HUES48 (cell line): ENCODE measurements at regions not wholly inside any gene's neighbourhood (a gene's known extent, or its start where the extent isn't known, plus 50 kb on each side); places are given as distances from the start of the nearest gene placed in this dataset.

Experiments used
- H3K27ac ChIP-seq: one replicate; pipeline ENCODE4 v1.7.0; 2013; ENCODE audit warnings: low read depth, low read length, inconsistent platforms
- H3K27me3 ChIP-seq: 2 replicates; pipeline ENCODE4 v1.6.1; 2013; ENCODE audit warnings: mild to moderate bottlenecking, low read length; ENCODE audit not compliant: control insufficient read depth, insufficient read depth
- H3K36me3 ChIP-seq: 2 replicates; pipeline ENCODE4 v1.6.1; 2013; ENCODE audit warnings: low read length; ENCODE audit not compliant: control insufficient read depth, insufficient read depth
- H3K4me1 ChIP-seq: 2 replicates; pipeline ENCODE4 v1.6.1; 2013; ENCODE audit warnings: mild to moderate bottlenecking, low read length; ENCODE audit not compliant: control insufficient read depth, insufficient read depth
- H3K4me3 ChIP-seq: 2 replicates; pipeline ENCODE4 v1.5.1; 2013; ENCODE audit warnings: mild to moderate bottlenecking, low read depth, low read length
- H3K9ac ChIP-seq: 2 replicates; pipeline ENCODE4 v1.6.1; 2013; ENCODE audit warnings: mild to moderate bottlenecking, low read depth, low read length, moderate library complexity
- H3K9me3 ChIP-seq: 2 replicates; pipeline ENCODE4 v1.6.1; 2013; ENCODE audit warnings: low read length; ENCODE audit not compliant: control insufficient read depth, insufficient read depth

DNA sequence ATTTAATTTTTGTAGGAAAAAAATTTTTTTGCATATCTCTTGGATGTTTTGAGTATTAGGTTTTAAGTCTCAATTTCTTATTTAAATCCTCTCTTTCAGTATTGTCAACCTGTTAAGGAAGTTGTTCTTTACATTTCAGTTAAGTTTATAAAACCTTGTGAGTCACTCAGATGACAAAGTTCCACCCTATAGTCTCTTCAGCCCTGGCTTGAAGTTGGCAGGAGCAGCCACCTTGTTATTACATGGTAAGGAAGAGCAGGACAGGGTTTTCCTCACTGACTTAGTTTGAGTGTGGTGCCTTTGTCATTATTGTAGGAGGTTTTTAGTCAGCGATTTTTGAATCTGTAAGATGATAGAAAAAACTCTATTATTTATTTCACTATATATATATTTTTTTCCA is 2143.9 kb downstream of the MRPL39 start:
- H3K4me3 ChIP-seq: no peak overlapping the region
- no peak overlapping the region for H3K27ac ChIP-seq
- H3K27me3 ChIP-seq: no peaks in the 10 kb centered on the region
- H3K4me1 ChIP-seq: peaks cover 6% of the 10 kb centered on the region; the same call in 1 of the 2 replicates
- H3K9me3 ChIP-seq: no peaks in the 10 kb centered on the region
- H3K9ac ChIP-seq: no peak overlapping the region
- H3K36me3 ChIP-seq: no peaks in the 10 kb centered on the region

DNA sequence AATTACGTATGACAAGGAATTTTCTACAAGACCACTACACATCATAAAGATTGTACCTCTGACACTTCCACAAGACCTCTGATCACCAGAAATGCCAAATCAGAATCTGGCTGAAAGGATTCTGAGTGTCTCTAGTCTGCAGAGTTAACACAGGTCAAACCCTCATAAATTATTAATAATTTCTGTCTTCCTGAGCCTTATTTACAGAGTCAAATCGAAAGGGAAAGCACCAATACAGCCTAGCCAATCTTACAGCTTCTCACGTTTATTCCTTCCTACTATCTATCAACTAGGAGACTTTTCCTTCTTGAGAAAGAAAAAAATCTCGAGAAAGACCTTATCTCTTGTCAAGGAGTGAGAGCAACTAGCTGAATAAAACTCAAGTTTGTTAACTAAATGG is 2151.6 kb downstream of the MRPL39 start:
- Histone ChIP-seq H3K9ac (no peak overlapping the region), H3K4me1 (no peaks in the 10 kb centered on the region), H3K4me3 (no peak overlapping the region), H3K27ac (no peak overlapping the region), H3K36me3 (no peaks in the 10 kb centered on the region), H3K9me3 (no peaks in the 10 kb centered on the region), H3K27me3 (no peaks in the 10 kb centered on the region)

DNA sequence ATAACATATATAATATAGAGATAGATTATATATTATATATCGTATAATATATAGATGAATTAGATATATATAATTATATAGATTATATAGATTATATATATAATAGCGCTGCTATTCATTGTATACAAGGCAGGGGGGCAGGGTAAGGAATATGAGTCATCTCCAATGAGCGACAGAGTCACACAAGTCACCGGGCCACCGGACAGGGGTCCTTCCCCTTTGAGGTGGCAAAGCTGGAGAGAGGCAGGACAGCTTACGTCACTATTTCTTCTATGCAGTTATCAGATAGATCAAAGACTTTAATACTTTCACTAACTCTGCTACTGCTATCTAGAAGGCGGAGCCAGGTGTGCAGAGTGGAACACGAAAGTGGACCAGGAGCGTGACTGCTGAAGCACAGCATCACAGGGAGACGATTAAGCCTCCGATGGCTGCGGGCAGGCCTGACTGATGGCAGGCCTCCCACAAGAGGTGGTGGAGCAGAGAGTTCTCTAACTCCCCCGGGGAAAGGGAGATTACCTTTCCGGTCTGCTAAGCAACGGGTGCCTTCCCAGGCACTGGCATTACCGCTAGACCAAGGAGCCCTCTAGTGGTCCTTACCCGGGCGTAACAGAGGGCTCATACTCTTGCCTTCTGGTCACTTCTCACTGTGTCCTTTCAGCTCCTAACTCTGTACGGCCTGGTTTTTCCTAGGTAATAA is 2154.7 kb downstream of the MRPL39 start:
- Histone ChIP-seq H3K27ac (no peak overlapping the region), H3K27me3 (no peaks in the 10 kb centered on the region), H3K9me3 (no peaks in the 10 kb centered on the region), H3K9ac (no peak overlapping the region), H3K4me3 (0 out of 2 replicates have a peak overlapping the region, but pooled peaks have one; percentile 2), H3K4me1 (no peaks in the 10 kb centered on the region), H3K36me3 (no peaks in the 10 kb centered on the region)

DNA sequence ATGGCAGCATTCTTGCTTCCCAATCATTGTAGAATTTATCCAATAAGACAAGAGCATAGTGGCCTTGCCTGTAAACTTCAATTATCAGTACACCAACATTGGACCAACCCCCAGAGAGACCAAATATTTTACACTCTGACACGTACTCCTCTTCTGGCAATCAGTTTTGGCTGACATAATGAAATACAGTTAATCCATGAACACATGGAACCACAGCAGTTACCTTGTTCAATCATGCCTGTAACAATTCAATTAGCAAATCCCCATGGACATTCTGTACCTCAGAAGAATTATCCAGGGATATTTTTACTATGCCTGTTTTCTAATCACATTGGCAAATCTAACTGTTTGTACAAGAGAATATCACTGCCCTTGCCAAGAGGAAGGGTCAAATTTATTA is 2162.0 kb downstream of the MRPL39 start:
- Histone ChIP-seq H3K36me3 (no peaks in the 10 kb centered on the region), H3K4me3 (no peak overlapping the region), H3K9ac (no peak overlapping the region), H3K4me1 (no peaks in the 10 kb centered on the region), H3K9me3 (no peaks in the 10 kb centered on the region), H3K27me3 (no peaks in the 10 kb centered on the region), H3K27ac (no peak overlapping the region)

DNA sequence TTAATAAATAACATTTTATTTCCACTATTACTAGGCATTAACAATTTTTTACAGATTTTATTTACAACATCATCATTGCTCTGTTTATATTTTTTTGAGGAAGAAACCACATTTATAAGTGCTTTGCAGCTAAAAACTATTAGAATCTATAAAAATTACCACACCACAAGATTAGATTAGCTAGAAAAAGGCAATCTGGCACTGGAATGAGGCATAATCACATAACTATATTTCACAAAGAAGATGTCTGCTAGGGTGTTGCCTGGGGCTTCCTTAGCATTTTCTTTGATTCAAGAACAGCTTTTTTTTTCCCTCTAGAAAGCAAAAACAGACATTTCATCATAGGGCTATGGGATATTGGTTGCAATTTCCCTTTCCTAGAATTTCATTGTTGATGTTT is 2169.2 kb downstream of the MRPL39 start:
- no peaks in the 10 kb centered on the region for H3K9me3 ChIP-seq
- no peaks in the 10 kb centered on the region for H3K4me1 ChIP-seq
- no peak overlapping the region for H3K4me3 ChIP-seq
- H3K27me3 ChIP-seq: no peaks in the 10 kb centered on the region
- H3K9ac ChIP-seq: no peak overlapping the region
- no peaks in the 10 kb centered on the region for H3K36me3 ChIP-seq
- no peak overlapping the region for H3K27ac ChIP-seq

DNA sequence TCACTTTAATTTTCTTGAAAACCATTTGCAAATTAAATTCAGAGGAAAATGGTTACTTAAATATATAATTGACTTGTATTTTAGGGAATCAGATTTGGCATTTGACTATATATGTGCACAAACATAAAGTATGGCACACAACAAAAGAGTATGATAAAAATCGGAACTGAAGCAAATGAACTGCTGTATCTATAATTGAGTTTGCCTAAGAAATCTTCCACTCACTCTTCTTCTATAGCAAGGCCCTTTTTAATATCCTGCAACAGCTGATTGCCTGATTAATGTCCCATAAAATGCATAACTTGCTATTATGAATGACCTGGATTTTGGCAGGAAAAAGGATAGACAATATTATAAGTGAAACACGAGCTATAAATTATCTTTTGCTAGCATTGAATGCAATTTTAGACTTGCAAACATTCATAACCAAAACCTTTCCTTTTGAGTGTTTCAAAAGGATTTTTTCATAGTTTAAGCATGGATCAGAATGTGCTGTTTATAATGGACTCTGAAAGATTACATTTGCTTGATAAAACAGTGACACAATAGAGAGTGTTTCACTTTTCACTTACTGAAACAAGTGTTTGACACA is 2204.3 kb downstream of the MRPL39 start:
- Histone ChIP-seq H3K27ac (no peak overlapping the region), H3K4me3 (no peak overlapping the region), H3K9me3 (no peaks in the 10 kb centered on the region), H3K27me3 (no peaks in the 10 kb centered on the region), H3K4me1 (peaks cover 5% of the 10 kb centered on the region; the same call in 1 of the 2 replicates), H3K9ac (no peak overlapping the region), H3K36me3 (no peaks in the 10 kb centered on the region)

DNA sequence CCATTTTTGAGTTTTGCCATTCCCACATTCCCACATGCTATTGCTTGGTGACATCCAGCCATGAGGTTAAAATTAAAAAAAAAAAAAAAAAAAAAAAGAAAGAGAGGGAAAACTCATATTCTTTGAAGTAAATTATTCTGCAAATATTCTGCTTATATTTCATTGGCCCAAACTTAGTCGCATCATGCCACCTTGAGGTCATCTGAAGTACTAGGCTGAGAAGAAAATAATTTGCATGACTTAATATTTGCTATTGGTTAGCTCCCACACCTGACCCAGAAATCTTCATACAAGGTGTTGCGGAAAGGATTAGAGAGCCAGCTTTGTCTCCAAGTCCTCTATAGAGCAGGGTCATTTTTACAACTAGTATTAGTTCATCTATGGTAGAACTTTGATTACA is 2206.0 kb downstream of the MRPL39 start:
- H3K27ac ChIP-seq: no peak overlapping the region

DNA sequence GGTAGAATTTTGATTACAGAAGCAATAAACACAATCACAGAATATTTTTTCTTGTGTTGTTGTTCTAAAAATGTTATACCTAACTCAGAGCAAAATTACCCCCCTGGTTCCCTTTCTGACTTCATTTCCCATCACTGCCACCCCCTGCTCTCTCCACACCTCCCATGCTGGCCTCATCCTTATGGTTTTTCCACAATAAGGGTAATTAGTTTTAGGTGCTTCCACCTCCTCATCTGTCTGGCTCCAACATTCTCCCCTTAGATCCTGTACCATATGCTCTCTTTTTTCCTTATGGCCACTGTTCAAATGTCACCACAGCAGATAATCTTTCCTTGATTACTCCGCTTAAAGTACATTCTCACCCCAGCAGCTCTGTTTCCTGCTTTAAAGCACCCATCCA is 2208.6 kb downstream of the MRPL39 start:
- no peaks in the 10 kb centered on the region for H3K9me3 ChIP-seq
- H3K4me3 ChIP-seq: no peak overlapping the region
- H3K9ac ChIP-seq: no peak overlapping the region
- H3K4me1 ChIP-seq: peaks cover 5% of the 10 kb centered on the region; the same call in 1 of the 2 replicates
- H3K27ac ChIP-seq: no peak overlapping the region
- no peaks in the 10 kb centered on the region for H3K36me3 ChIP-seq
- H3K27me3 ChIP-seq: no peaks in the 10 kb centered on the region

More for the DNA sequence above, 2206.0 kb downstream of the MRPL39 start:
- Histone ChIP-seq H3K4me1 (peaks cover 5% of the 10 kb centered on the region; the same call in 1 of the 2 replicates), H3K9ac (no peak overlapping the region), H3K4me3 (no peak overlapping the region), H3K36me3 (no peaks in the 10 kb centered on the region), H3K9me3 (no peaks in the 10 kb centered on the region), H3K27me3 (no peaks in the 10 kb centered on the region)

DNA sequence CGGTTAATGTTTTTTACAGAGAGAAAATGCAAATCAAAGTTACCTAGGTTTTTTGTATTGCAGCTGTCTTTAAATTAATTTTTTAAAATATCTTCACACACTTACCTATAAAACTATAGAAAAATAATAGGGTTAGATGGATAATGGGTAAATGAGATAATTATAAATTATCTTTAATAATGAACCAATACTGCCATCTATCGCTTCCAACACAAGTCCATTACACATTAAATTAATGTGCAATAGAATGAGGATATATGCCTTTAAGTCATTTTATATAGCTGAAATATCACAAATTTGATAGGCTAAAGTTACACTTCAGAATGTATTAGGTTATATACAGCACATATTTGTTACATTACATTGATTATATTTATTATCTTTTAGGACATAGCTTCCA is 2212.8 kb downstream of the MRPL39 start:
- H3K4me3 ChIP-seq: no peak overlapping the region
- no peaks in the 10 kb centered on the region for H3K36me3 ChIP-seq
- no peaks in the 10 kb centered on the region for H3K27me3 ChIP-seq
- H3K9me3 ChIP-seq: no peaks in the 10 kb centered on the region; the same call in 1 of the 2 replicates
- H3K27ac ChIP-seq: no peak overlapping the region
- H3K9ac ChIP-seq: no peak overlapping the region
- peaks cover 23% of the 10 kb centered on the region for H3K4me1 ChIP-seq

DNA sequence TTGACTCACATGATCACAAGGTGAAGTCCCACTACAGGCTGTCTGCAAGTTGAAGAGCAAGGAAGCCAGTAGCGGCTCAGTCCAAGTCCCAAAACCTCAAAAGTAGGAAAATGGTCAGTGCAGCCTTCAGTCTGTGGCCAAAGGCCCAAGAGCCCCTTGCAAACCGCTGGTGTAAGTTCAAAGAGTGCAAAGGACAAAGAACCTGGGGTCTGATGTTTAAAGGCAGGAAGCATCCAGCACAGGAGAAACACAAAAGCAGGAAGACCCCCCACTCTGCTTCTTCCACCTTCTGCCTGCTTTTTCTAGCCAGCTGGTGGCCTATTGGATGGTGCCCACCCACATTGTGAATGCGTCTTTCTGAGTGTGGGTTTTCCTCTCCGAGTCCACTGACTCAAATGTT is 2222.6 kb downstream of the MRPL39 start:
- Histone ChIP-seq H3K4me1 (peaks cover 14% of the 10 kb centered on the region), H3K36me3 (no peaks in the 10 kb centered on the region), H3K9me3 (no peaks in the 10 kb centered on the region), H3K27ac (peak overlapping the region; percentile 92), H3K4me3 (peak overlapping the region; percentile 57), H3K9ac (0 out of 2 replicates have a peak overlapping the region, but pooled peaks have one; percentile 8), H3K27me3 (no peaks in the 10 kb centered on the region)

DNA sequence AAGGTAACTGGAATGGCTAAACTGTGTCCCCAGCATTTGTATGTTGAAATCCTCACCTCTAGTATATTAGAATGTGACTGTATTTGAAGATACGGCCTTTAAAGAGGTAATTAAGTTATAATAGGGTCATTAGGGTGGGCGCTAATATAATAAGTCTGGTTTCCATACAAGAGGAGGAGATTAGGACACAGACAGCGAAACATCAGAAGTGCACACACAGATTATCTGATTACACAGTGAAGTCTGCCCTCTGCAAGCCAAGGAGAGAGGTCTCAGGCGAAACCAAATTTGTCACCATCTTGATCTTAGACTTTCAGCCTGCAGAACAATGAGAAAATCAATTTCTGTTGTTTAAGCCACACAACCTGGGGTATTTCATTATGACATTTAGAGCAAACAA is 2233.1 kb downstream of the MRPL39 start:
- Histone ChIP-seq H3K9ac (no peak overlapping the region), H3K27ac (no peak overlapping the region), H3K36me3 (no peaks in the 10 kb centered on the region), H3K4me1 (no peaks in the 10 kb centered on the region), H3K27me3 (no peaks in the 10 kb centered on the region), H3K9me3 (peaks cover 10% of the 10 kb centered on the region), H3K4me3 (no peak overlapping the region)
